K562 (cell line): ENCODE measurements at regions not wholly inside any gene's neighbourhood (a gene's known extent, or its start where the extent isn't known, plus 50 kb on each side); places are given as distances from the start of the nearest gene placed in this dataset.

Experiments used
- CTCF ChIP-seq, 3 experiments: IDR thresholded peaks in 2 of 3; conservative IDR thresholded peaks in 1 of 3; 2 replicates each; pipeline ENCODE4 v1.5.1; 2011 to 2012; ENCODE audit warnings: low read length in 3 of 3, mild to moderate bottlenecking in 3 of 3, control low read depth in 2 of 3, improper control_type of control experiment in 1 of 3, inconsistent platforms in 1 of 3, low read depth in 1 of 3, mixed read lengths in 1 of 3, moderate library complexity in 1 of 3; ENCODE audit not compliant: insufficient read depth in 2 of 3
- HBP1 ChIP-seq: fragments of 450-650 bp; formaldehyde crosslinking; IDR thresholded peaks from 2 replicates; pipeline ENCODE4 v1.4.0; 2022; ENCODE audit warnings: missing genetic modification characterization
- HDAC6 ChIP-seq: IDR thresholded peaks from 2 replicates; pipeline ENCODE4 v1.6.1; 2012; ENCODE audit warnings: low read depth, mild to moderate bottlenecking, control low read depth, inconsistent platforms, low read length, moderate library complexity
- KAT8 ChIP-seq: fragments of 450-650 bp; IDR thresholded peaks from 2 replicates; pipeline ENCODE4 v1.6.1; 2016; ENCODE audit warnings: low read depth, mild to moderate bottlenecking
- NR3C1 ChIP-seq: sonication (generic); formaldehyde crosslinking; IDR thresholded peaks from 2 replicates; pipeline ENCODE4 v1.8.1; 2022; ENCODE audit warnings: missing genetic modification reagents
- RNF2 ChIP-seq: sonication (generic); IDR thresholded peaks from 2 replicates; pipeline ENCODE4 v1.6.1; 2016
- YY1 ChIP-seq, 3 experiments: IDR thresholded peaks; 2 replicates each; pipeline ENCODE4 v1.6.1; 2011; ENCODE audit warnings: low read length in 2 of 3, mild to moderate bottlenecking in 2 of 3, moderate library complexity in 2 of 3, borderline replicate concordance in 1 of 3, control low read depth in 1 of 3, low read depth in 1 of 3; ENCODE audit not compliant: insufficient read depth in 3 of 3, insufficient replicate concordance in 2 of 3, control insufficient read depth in 1 of 3, insufficient read length in 1 of 3; ENCODE audit errors: extremely low read depth in 1 of 3
- ZFPM2 ChIP-seq: fragments of 250-450 bp; sonication (Bioruptor Pico); IDR thresholded peaks from 2 replicates; pipeline ENCODE4 v1.5.1; 2022; ENCODE audit warnings: mild to moderate bottlenecking
- ZNF274 ChIP-seq: IDR thresholded peaks from 2 replicates; pipeline ENCODE4 v1.6.1; 2011; ENCODE audit warnings: low read depth, mild to moderate bottlenecking, low read length, moderate library complexity, borderline replicate concordance
- ZSCAN29 ChIP-seq: fragments of 450-650 bp; IDR thresholded peaks from 2 replicates; pipeline ENCODE4 v1.6.1; 2017
- TF ChIP-seq, protein P1 (sequence below): sonication (generic); formaldehyde crosslinking; IDR thresholded peaks from 2 replicates; pipeline ENCODE4 v1.8.0; 2023; ENCODE audit warnings: mild to moderate bottlenecking, missing genetic modification reagents

GRCh38 chr11:10382518-10382917, 72.5 kb upstream of the AMPD3 start:
- TF ChIP-seq, protein P1, sequence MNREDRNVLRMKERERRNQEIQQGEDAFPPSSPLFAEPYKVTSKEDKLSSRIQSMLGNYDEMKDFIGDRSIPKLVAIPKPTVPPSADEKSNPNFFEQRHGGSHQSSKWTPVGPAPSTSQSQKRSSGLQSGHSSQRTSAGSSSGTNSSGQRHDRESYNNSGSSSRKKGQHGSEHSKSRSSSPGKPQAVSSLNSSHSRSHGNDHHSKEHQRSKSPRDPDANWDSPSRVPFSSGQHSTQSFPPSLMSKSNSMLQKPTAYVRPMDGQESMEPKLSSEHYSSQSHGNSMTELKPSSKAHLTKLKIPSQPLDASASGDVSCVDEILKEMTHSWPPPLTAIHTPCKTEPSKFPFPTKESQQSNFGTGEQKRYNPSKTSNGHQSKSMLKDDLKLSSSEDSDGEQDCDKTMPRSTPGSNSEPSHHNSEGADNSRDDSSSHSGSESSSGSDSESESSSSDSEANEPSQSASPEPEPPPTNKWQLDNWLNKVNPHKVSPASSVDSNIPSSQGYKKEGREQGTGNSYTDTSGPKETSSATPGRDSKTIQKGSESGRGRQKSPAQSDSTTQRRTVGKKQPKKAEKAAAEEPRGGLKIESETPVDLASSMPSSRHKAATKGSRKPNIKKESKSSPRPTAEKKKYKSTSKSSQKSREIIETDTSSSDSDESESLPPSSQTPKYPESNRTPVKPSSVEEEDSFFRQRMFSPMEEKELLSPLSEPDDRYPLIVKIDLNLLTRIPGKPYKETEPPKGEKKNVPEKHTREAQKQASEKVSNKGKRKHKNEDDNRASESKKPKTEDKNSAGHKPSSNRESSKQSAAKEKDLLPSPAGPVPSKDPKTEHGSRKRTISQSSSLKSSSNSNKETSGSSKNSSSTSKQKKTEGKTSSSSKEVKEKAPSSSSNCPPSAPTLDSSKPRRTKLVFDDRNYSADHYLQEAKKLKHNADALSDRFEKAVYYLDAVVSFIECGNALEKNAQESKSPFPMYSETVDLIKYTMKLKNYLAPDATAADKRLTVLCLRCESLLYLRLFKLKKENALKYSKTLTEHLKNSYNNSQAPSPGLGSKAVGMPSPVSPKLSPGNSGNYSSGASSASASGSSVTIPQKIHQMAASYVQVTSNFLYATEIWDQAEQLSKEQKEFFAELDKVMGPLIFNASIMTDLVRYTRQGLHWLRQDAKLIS (CRISPR knock-in tag): no peak
- no peak for TF ChIP-seq HDAC6
- no peak for TF ChIP-seq NR3C1 (CRISPR knock-in tag)
- TF ChIP-seq RNF2: no peak
- TF ChIP-seq KAT8: no peak
- TF ChIP-seq ZNF274: no peak
- TF ChIP-seq CTCF (IDR thresholded peaks at IDR 0.05 in 2 of 3, conservative IDR thresholded peaks at IDR 0.05 in 1 of 3; ENCODE audit: insufficient read depth in 2 of 3, low read depth in 1 of 3, low read length in 3 of 3): no peak
- TF ChIP-seq ZFPM2 (CRISPR knock-in tag): no peak
- TF ChIP-seq YY1 (IDR thresholded peaks at IDR 0.05; ENCODE audit: borderline replicate concordance in 1 of 3, control insufficient read depth in 1 of 3, extremely low read depth in 1 of 3, insufficient read depth in 3 of 3, insufficient read length in 1 of 3, insufficient replicate concordance in 2 of 3, low read depth in 1 of 3, low read length in 2 of 3): no peak
- TF ChIP-seq ZSCAN29: no peak
- no peak for TF ChIP-seq HBP1 (CRISPR knock-in tag)
